ENCODE measurements at regions not wholly inside any gene's neighbourhood (a gene's known extent, or its start where the extent isn't known, plus 50 kb on each side); places are given as distances from the start of the nearest gene placed in this dataset.
"Not testable (repeated sequence)": the region's sequence is repeated elsewhere in the genome, so short reads cannot be mapped to it uniquely, and the experiment has no call there.

GRCh38 chr3:171915275-171915674 is 72.1 kb downstream of the TMEM212 start:
- no peak for DNase-seq

DNA sequence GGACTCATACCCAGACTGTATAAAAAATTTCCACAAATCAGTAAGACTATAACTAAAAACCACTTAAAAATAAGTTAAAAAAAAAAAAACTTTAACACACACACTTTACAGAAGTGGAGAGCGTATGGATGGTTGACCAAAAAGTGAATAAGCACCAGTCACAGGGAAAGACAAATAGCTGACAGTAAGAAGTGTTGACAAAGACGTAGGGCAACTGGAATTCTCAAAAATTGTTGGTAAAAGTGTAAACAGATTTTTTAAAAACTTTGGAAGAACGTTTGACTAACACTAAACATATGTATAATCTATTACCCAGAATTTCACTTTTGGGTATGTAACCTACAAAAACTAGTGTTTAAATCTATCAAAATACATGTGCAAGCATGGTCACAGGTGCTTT is 73.7 kb downstream of the TMEM212 start:
- no peak for DNase-seq

GRCh38 chr3:171922629-171923028 is 79.5 kb downstream of the TMEM212 start:
- not testable (repeated sequence) for DNase-seq

GRCh38 chr3:171923668-171924067 is 80.5 kb downstream of the TMEM212 start:
- DNase-seq = not testable (repeated sequence)

DNA sequence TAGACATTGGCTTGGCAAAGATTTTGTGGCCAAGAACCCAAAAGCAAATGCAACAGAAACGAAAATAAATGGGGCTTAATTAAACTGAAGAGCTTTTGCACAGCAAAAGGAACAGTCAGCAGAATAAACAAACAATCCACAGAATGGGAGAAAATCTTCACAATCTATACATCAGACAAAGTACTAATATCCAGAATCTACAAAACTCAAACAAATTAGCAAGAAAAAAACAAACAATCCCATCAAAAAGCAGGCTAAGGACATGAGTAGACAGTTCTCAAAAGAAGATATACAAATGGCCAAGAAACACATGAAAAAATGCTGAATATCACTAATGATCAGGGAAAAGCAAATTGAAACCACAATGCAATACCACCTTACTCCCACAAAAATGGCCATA is 81.7 kb downstream of the TMEM212 start:
- DNase-seq = not testable (repeated sequence)

GRCh38 chr3:171932153-171932611 is 89.0 kb downstream of the TMEM212 start:
- DNase-seq = no peak

GRCh38 chr3:171933441-171933840 is 90.3 kb downstream of the TMEM212 start:
- DNase-seq = no peak

GRCh38 chr3:171935261-171936123 is 92.3 kb downstream of the TMEM212 start:
- DNase-seq = no peak

- peak in 1 of 2 donors; percentile 45 for DNase-seq
Measured at GRCh38 chr3:171936191-171936841, 93.2 kb downstream of the TMEM212 start.

- no peak for DNase-seq
Measured at GRCh38 chr3:171939578-171939977, 96.4 kb downstream of the TMEM212 start.

GRCh38 chr3:171940151-171940649 is 97.1 kb downstream of the TMEM212 start:
- no peak for DNase-seq

GRCh38 chr3:171943262-171944117 is 95.9 kb upstream of the FNDC3B start:
- no peak for DNase-seq

- DNase-seq = no peak
Measured at GRCh38 chr3:171944118-171945016, 95.0 kb upstream of the FNDC3B start.

GRCh38 chr3:171948674-171949073 is 90.7 kb upstream of the FNDC3B start:
- DNase-seq = no peak

DNA sequence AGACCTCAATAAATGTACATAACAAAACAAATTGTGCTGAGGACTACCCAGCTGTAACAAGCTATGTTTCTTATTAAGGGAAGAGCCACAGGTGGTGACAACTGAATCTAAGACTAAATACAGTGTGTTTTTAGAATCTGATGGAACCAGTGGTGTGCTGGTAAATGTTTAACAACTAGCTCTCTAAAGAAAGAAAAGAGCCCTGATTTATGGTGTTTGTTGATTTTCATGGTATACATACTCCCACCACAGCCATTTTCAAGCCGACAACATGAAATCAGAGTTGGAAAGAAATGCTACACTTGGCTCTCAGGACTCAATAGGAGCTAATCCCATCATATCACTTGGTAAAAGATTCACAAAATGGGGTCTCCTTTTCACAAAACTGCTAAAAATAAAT is 89.8 kb upstream of the FNDC3B start:
- DNase-seq = no peak

GRCh38 chr3:171950373-171950772 is 89.0 kb upstream of the FNDC3B start:
- DNase-seq = no peak

DNA sequence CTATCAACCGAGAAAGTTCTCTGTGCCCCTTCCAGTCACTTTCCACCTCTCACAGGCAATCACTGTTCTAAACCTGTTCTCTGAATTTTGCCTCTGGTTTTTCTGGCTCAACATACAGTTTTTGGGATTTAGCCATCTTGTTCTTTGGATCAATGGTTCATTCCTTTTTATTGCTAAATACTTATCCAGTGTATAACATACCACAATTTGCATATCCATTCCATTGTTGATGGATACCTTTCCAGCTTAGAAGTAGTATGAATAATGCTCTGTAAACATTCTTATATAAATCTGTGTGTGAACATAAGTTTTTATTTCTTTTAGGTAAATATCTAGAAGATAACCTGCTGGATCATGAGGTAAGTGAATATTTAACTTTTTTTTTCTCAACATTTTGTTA is 87.8 kb upstream of the FNDC3B start:
- DNase-seq = no peak

- DNase-seq = no peak
Measured at GRCh38 chr3:171953301-171954022, 85.9 kb upstream of the FNDC3B start.

DNA sequence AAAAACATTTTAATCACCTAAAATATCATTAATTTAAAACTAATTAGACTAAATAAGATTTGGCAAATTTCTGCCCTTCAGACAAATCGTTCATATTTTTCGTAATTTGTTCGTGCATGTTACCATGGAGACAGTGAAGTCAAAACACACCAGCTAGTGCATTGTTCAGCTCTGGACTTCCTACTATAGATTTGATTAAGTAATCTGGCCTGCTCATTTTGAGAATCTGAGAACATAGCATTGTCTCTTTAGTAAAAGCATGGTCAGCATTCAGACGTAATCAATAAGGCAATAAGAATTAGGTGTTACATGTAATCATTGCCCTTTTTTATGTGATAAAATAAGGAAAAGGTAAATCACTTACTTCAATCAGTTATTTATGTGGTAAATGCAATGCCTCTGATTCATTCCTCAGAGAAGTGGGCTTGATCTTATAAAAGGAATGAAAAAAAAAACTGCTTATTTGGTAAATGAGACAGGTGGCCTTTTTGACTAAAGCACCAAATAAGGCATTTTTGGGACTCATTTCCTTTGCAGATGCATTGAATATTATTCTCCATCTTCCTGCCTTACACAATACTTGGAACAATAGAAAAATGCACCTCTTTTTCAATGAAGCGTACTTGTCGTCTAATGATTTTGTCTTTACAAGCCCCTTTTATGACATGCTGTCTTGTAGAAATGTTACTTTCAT is 84.5 kb upstream of the FNDC3B start:
- no peak for DNase-seq

DNA sequence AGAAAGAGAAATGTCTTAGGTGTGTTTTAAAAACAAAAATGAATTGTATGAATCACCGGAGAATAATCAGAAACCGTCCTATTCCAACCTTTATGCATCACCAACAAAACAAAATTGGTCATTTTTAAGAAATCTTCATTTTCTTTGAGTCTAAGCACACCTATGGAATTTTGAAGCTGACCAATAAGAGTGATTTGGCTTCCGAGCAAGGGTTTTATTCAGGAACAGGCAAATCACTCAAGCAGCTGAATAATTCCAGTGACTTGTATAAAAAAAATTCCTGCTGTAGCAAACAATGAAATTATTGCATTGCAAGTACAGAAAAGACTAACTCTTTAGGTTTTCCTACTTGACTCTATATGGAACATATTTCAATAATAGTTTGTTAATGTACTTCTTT is 83.8 kb upstream of the FNDC3B start:
- DNase-seq = no peak
